CD14-positive monocyte (primary cell): ENCODE measurements at regions not wholly inside any gene's neighbourhood (a gene's known extent, or its start where the extent isn't known, plus 50 kb on each side); places are given as distances from the start of the nearest gene placed in this dataset.
"Not testable (repeated sequence)": the region's sequence is repeated elsewhere in the genome, so short reads cannot be mapped to it uniquely, and the experiment has no call there.

Source experiments
- DNase-seq, 3 donors: peaks; one replicate each; pipeline ENCODE4 v3.0.0-alpha.2; 2011 to 2022
- H2AFZ ChIP-seq: 2 replicates; pipeline ENCODE4 v1.6.0; 2012; ENCODE audit warnings: mild to moderate bottlenecking, low read depth, low read length, inconsistent platforms; ENCODE audit not compliant: insufficient read depth, poor library complexity, severe bottlenecking
- H3K27ac ChIP-seq, 2 donors: 1 replicate in 1 of 2; 2 replicates in 1 of 2; pipeline ENCODE4 v1.5.1; 2012 to 2013; ENCODE audit warnings: low read length in 2 of 2, control low read depth in 1 of 2, inconsistent platforms in 1 of 2, low read depth in 1 of 2, mild to moderate bottlenecking in 1 of 2
- H3K27me3 ChIP-seq, 2 donors: one replicate each; pipeline versions ENCODE4 v1.6.0 to v1.6.1; 2011 to 2013; ENCODE audit warnings: low read length in 2 of 2; ENCODE audit not compliant: control insufficient read depth in 2 of 2, insufficient read depth in 2 of 2
- H3K36me3 ChIP-seq, 2 donors: replicated peaks in 1 of 2; 1 replicate in 1 of 2; 2 replicates in 1 of 2; pipeline versions ENCODE4 v1.5.1 to v1.6.1; 2012 to 2013; ENCODE audit warnings: low read length in 2 of 2, control low read depth in 1 of 2, inconsistent platforms in 1 of 2, mild to moderate bottlenecking in 1 of 2; ENCODE audit not compliant: insufficient read depth in 2 of 2, control insufficient read depth in 1 of 2
- H3K4me1 ChIP-seq, 2 donors: 1 replicate in 1 of 2; 2 replicates in 1 of 2; pipeline versions ENCODE4 v1.5.1 to v1.6.1; 2012 to 2013; ENCODE audit warnings: low read length in 2 of 2, control low read depth in 1 of 2, inconsistent platforms in 1 of 2, mild to moderate bottlenecking in 1 of 2, moderate library complexity in 1 of 2; ENCODE audit not compliant: insufficient read depth in 2 of 2, control insufficient read depth in 1 of 2
- H3K4me2 ChIP-seq: replicated peaks from 2 replicates; pipeline ENCODE3; 2012; ENCODE audit warnings: low read length, moderate library complexity, mild to moderate bottlenecking; ENCODE audit not compliant: poor library complexity, severe bottlenecking; ENCODE audit errors: extremely low read depth
- H3K4me3 ChIP-seq, 3 experiments: fragments of 200-600 bp in 1 of 3; sonication (generic) in 1 of 3; replicated peaks in 1 of 3; 1 replicate in 2 of 3; 2 replicates in 1 of 3; pipeline ENCODE4 v1.5.1; 2011 to 2013; ENCODE audit warnings: low read length in 3 of 3, mild to moderate bottlenecking in 3 of 3, control low read depth in 2 of 3, low read depth in 2 of 3, inconsistent platforms in 1 of 3, moderate library complexity in 1 of 3
- H3K79me2 ChIP-seq: 2 replicates; pipeline ENCODE4 v1.6.0; 2012; ENCODE audit warnings: mild to moderate bottlenecking, control low read depth, inconsistent platforms, low read length, moderate library complexity; ENCODE audit not compliant: insufficient read depth
- H3K9ac ChIP-seq: 2 replicates; pipeline ENCODE4 v1.6.0; 2017; ENCODE audit warnings: low read length, mild to moderate bottlenecking; ENCODE audit not compliant: insufficient read depth, poor library complexity, severe bottlenecking
- H3K9me3 ChIP-seq, 2 donors: replicated peaks in 1 of 2; 1 replicate in 1 of 2; 2 replicates in 1 of 2; pipeline versions ENCODE4 v1.5.1 to v1.6.1; 2012 to 2013; ENCODE audit warnings: low read length in 2 of 2, control low read depth in 1 of 2; ENCODE audit not compliant: control insufficient read depth in 1 of 2, insufficient read depth in 1 of 2
- H4K20me1 ChIP-seq: 2 replicates; pipeline ENCODE4 v1.6.0; 2012; ENCODE audit warnings: mild to moderate bottlenecking, low read length, control low read depth, moderate library complexity; ENCODE audit not compliant: insufficient read depth
- H3K27ac Mint-ChIP-seq, 7 donors: one replicate each; pipeline ENCODE4 v1.8.0; 2020; ENCODE audit warnings: mild to moderate bottlenecking in 7 of 7, mixed read lengths in 7 of 7, moderate library complexity in 6 of 7, inconsistent platforms in 2 of 7
- H3K27me3 Mint-ChIP-seq, 3 donors: one replicate each; pipeline ENCODE4 v1.8.0; 2021 to 2022; ENCODE audit warnings: low read depth in 3 of 3, mild to moderate bottlenecking in 3 of 3, mixed read lengths in 3 of 3, moderate library complexity in 3 of 3, inconsistent platforms in 1 of 3
- H3K36me3 Mint-ChIP-seq, 2 donors: one replicate each; pipeline ENCODE4 v1.8.0; 2020; ENCODE audit warnings: mixed read lengths in 2 of 2, inconsistent platforms in 1 of 2, mild to moderate bottlenecking in 1 of 2
- H3K4me1 Mint-ChIP-seq: one replicate; pipeline ENCODE4 v1.8.0; 2020; ENCODE audit warnings: mild to moderate bottlenecking, mixed read lengths
- H3K4me3 Mint-ChIP-seq, 2 donors: one replicate each; pipeline ENCODE4 v1.8.0; 2020; ENCODE audit warnings: mild to moderate bottlenecking in 2 of 2, mixed read lengths in 2 of 2, moderate library complexity in 1 of 2
- H3K9me3 Mint-ChIP-seq, 7 donors: one replicate each; pipeline ENCODE4 v1.8.0; 2020 to 2022; ENCODE audit warnings: mixed read lengths in 7 of 7, mild to moderate bottlenecking in 6 of 7, moderate library complexity in 6 of 7, inconsistent platforms in 2 of 7
- CTCF ChIP-seq: fragments of 200-600 bp; IDR thresholded peaks from one replicate; pipeline ENCODE4 v1.8.0; 2022; ENCODE audit warnings: antibody characterized with exemption, mild to moderate bottlenecking
- WGBS: methylation state at CpG from one replicate; pipeline ENCODE4 v1.1.5; 2013; ENCODE audit warnings: missing lambda C conversion rate; ENCODE audit not compliant: insufficient coverage; 5-methylcytosine and 5-hydroxymethylcytosine counted together
- intact Hi-C, 2 donors: fragments of 100-400 bp; cut with micrococcal nuclease; formaldehyde crosslinking; loops; one replicate each; pipeline versions ENCODE4 v1.15.0 to v1.15.1; 2023

- TF ChIP-seq CTCF, result no peak
- no peaks in the 10 kb centered on the region for H3K9me3 ChIP-seq
- no peaks in the 10 kb centered on the region for H3K36me3 ChIP-seq
- Mint-ChIP-seq H3K27me3 (no peaks in the 10 kb centered on the region), H3K4me3 (no peak overlapping the region), H3K27ac (no peak overlapping the region), H3K36me3 (no peaks in the 10 kb centered on the region), H3K9me3 (peaks cover 0 to 7% (median 0%) of the 10 kb centered on the region in 7 donors), H3K4me1 (no peaks in the 10 kb centered on the region)
- WGBS, result no CpG with 5 or more reads among the region's 1 CpG
- intact Hi-C loops, result no loop called here
- H2AFZ ChIP-seq, result no peak overlapping the region
- H3K4me1 ChIP-seq, result no peaks in the 10 kb centered on the region
- H3K79me2 ChIP-seq, result no peaks in the 10 kb centered on the region
- no peak for DNase-seq
- no peaks in the 10 kb centered on the region for H3K27me3 ChIP-seq
- no peaks in the 10 kb centered on the region for H4K20me1 ChIP-seq
- no peak overlapping the region for H3K4me3 ChIP-seq
- no peak overlapping the region for H3K9ac ChIP-seq
- H3K27ac ChIP-seq, result no peak overlapping the region
- H3K4me2 ChIP-seq, result no peak overlapping the region
Observed at GRCh38 chr1:196027127-196027526, 581.1 kb downstream of the KCNT2 start.

GRCh38 chr1:196021174-196021573, 587.1 kb downstream of the KCNT2 start:
- H3K27ac Mint-ChIP-seq, H4K20me1 ChIP-seq, H3K4me1 ChIP-seq, H3K79me2 ChIP-seq, H3K9ac ChIP-seq, intact Hi-C loops, H3K36me3 Mint-ChIP-seq, H3K4me3 Mint-ChIP-seq, H3K9me3 Mint-ChIP-seq, H3K9me3 ChIP-seq, H3K27me3 Mint-ChIP-seq, H3K36me3 ChIP-seq, H3K4me1 Mint-ChIP-seq, DNase-seq, H3K4me3 ChIP-seq, H3K4me2 ChIP-seq, H3K27me3 ChIP-seq, H3K27ac ChIP-seq, H2AFZ ChIP-seq: not testable (repeated sequence)
- 96% methylated on average over 4 of the region's 7 CpGs for WGBS
